ENCODE measurements at regions not wholly inside any gene's neighbourhood (a gene's known extent, or its start where the extent isn't known, plus 50 kb on each side); places are given as distances from the start of the nearest gene placed in this dataset.
"Not testable (repeated sequence)": the region's sequence is repeated elsewhere in the genome, so short reads cannot be mapped to it uniquely, and the experiment has no call there.

- Histone ChIP-seq H3K27me3 (no peaks in the 10 kb centered on the region), H3K36me3 (no peaks in the 10 kb centered on the region), H3K4me3 (no peak overlapping the region), H3K4me1 (no peaks in the 10 kb centered on the region), H3K27ac (no peak overlapping the region), H3K9me3 (no peaks in the 10 kb centered on the region)
- no peak for DNase-seq
- intact Hi-C loops (cut with DNase I; ENCODE audit: low total_unique reads): no loop called here
- TF ChIP-seq CTCF (IDR thresholded peaks at IDR 0.05) (no peak), POLR2A (IDR thresholded peaks at IDR 0.05) (no peak)
These were observed 156.9 kb downstream of the LAT start for GRCh38 chr16:29141586-29142324.

GRCh38 chr16:29141121-29141520 lies 156.3 kb downstream of the LAT start:
- H3K27me3 ChIP-seq; H3K36me3 ChIP-seq; H3K4me3 ChIP-seq; H3K9me3 ChIP-seq; H3K4me1 ChIP-seq; H3K27ac ChIP-seq; intact Hi-C loops (cut with DNase I; ENCODE audit: low total_unique reads); DNase-seq: not testable (repeated sequence)

GRCh38 chr16:29139901-29140855 lies 155.3 kb downstream of the LAT start:
- H3K36me3 ChIP-seq; H3K27me3 ChIP-seq; intact Hi-C loops (cut with DNase I; ENCODE audit: low total_unique reads); DNase-seq; H3K27ac ChIP-seq; H3K4me1 ChIP-seq; H3K9me3 ChIP-seq: not testable (repeated sequence)
- peak overlapping the region in 1 of 2 donors; percentile 11 for H3K4me3 ChIP-seq

- no peaks in the 10 kb centered on the region for H3K4me1 ChIP-seq
- peak overlapping the region in 1 of 2 donors; percentile 20 for H3K4me3 ChIP-seq
- DNase-seq: no peak
- H3K27ac ChIP-seq: no peak overlapping the region
- H3K9me3 ChIP-seq: no peaks in the 10 kb centered on the region
- H3K36me3 ChIP-seq: no peaks in the 10 kb centered on the region
- intact Hi-C loops (cut with DNase I; ENCODE audit: low total_unique reads): no loop called here
- H3K27me3 ChIP-seq: no peaks in the 10 kb centered on the region
- no peak for TF ChIP-seq POLR2A (IDR thresholded peaks at IDR 0.05)
- no peak for TF ChIP-seq CTCF (IDR thresholded peaks at IDR 0.05)
These were observed 154.5 kb downstream of the LAT start for GRCh38 chr16:29139261-29139802.

- H3K4me1 ChIP-seq; H3K9me3 ChIP-seq; intact Hi-C loops (cut with DNase I; ENCODE audit: low total_unique reads); H3K27me3 ChIP-seq; H3K27ac ChIP-seq; H3K36me3 ChIP-seq; DNase-seq; H3K4me3 ChIP-seq: not testable (repeated sequence)
These were observed 153.8 kb downstream of the LAT start for GRCh38 chr16:29138698-29139097.

GRCh38 chr16:29137894-29138662 lies 153.2 kb downstream of the LAT start:
- DNase-seq; H3K36me3 ChIP-seq; intact Hi-C loops (cut with DNase I; ENCODE audit: low total_unique reads); H3K9me3 ChIP-seq; H3K4me1 ChIP-seq; H3K27ac ChIP-seq; H3K27me3 ChIP-seq; H3K4me3 ChIP-seq: not testable (repeated sequence)

GRCh38 chr16:29137461-29137860 lies 152.6 kb downstream of the LAT start:
- H3K4me3 ChIP-seq; H3K27ac ChIP-seq; H3K36me3 ChIP-seq; DNase-seq; H3K4me1 ChIP-seq; H3K9me3 ChIP-seq; intact Hi-C loops (cut with DNase I; ENCODE audit: low total_unique reads); H3K27me3 ChIP-seq: not testable (repeated sequence)

GRCh38 chr16:29136916-29137315 lies 152.1 kb downstream of the LAT start:
- H3K27me3 ChIP-seq; H3K4me3 ChIP-seq; H3K27ac ChIP-seq; DNase-seq; intact Hi-C loops (cut with DNase I; ENCODE audit: low total_unique reads); H3K36me3 ChIP-seq; H3K9me3 ChIP-seq; H3K4me1 ChIP-seq: not testable (repeated sequence)

GRCh38 chr16:29136046-29136696 lies 151.3 kb downstream of the LAT start:
- H3K4me3 ChIP-seq; H3K27me3 ChIP-seq; H3K36me3 ChIP-seq; H3K9me3 ChIP-seq; H3K27ac ChIP-seq; DNase-seq; intact Hi-C loops (cut with DNase I; ENCODE audit: low total_unique reads): not testable (repeated sequence)
- H3K4me1 ChIP-seq: peaks cover 0 to 11% of the 10 kb centered on the region in 2 donors

GRCh38 chr16:29135098-29135497 lies 150.2 kb downstream of the LAT start:
- H3K36me3 ChIP-seq; intact Hi-C loops (cut with DNase I; ENCODE audit: low total_unique reads); H3K9me3 ChIP-seq; H3K27me3 ChIP-seq; H3K4me3 ChIP-seq; H3K27ac ChIP-seq; DNase-seq: not testable (repeated sequence)
- peaks cover 0 to 12% of the 10 kb centered on the region in 2 donors for H3K4me1 ChIP-seq

Data from uterus (tissue), 3 donors.